Mononuclear cell (primary cell): ENCODE measurements at regions not wholly inside any gene's neighbourhood (a gene's known extent, or its start where the extent isn't known, plus 50 kb on each side); places are given as distances from the start of the nearest gene placed in this dataset.

ENCODE experiments used
- H3K27me3 ChIP-seq: 2 replicates; pipeline ENCODE4 v1.6.0; 2011; ENCODE audit warnings: low read length, control low read depth; ENCODE audit not compliant: insufficient read depth
- H3K4me1 ChIP-seq: 2 replicates; pipeline ENCODE4 v1.5.1; 2011; ENCODE audit warnings: mild to moderate bottlenecking, low read length, control low read depth; ENCODE audit not compliant: insufficient read depth
- H3K4me3 ChIP-seq: 2 replicates; pipeline ENCODE4 v1.5.1; 2011; ENCODE audit warnings: mild to moderate bottlenecking, low read length, moderate library complexity
- H3K9me3 ChIP-seq: 2 replicates; pipeline ENCODE4 v1.5.1; 2011; ENCODE audit warnings: low read depth, mild to moderate bottlenecking, control low read depth, low read length

GRCh38 chr4:57658188-57658587 is 548.0 kb upstream of the IGFBP7 start:
- H3K9me3 ChIP-seq: no peaks in the 10 kb centered on the region
- no peak overlapping the region for H3K4me3 ChIP-seq
- no peaks in the 10 kb centered on the region for H3K27me3 ChIP-seq
- H3K4me1 ChIP-seq: no peaks in the 10 kb centered on the region

GRCh38 chr4:57655342-57655741 is 545.2 kb upstream of the IGFBP7 start:
- Histone ChIP-seq H3K27me3 (no peaks in the 10 kb centered on the region), H3K4me1 (no peaks in the 10 kb centered on the region), H3K9me3 (no peaks in the 10 kb centered on the region), H3K4me3 (no peak overlapping the region)

- H3K4me1 ChIP-seq: no peaks in the 10 kb centered on the region
- H3K4me3 ChIP-seq: no peak overlapping the region
- H3K27me3 ChIP-seq: no peaks in the 10 kb centered on the region
- H3K9me3 ChIP-seq: no peaks in the 10 kb centered on the region
Observed at GRCh38 chr4:57652779-57653178, 542.6 kb upstream of the IGFBP7 start.

GRCh38 chr4:57640391-57641100 is 530.4 kb upstream of the IGFBP7 start:
- no peak overlapping the region for H3K4me3 ChIP-seq
- no peaks in the 10 kb centered on the region for H3K4me1 ChIP-seq
- H3K27me3 ChIP-seq: no peaks in the 10 kb centered on the region
- no peaks in the 10 kb centered on the region for H3K9me3 ChIP-seq

- Histone ChIP-seq H3K4me1 (no peaks in the 10 kb centered on the region), H3K27me3 (no peaks in the 10 kb centered on the region)
Observed at GRCh38 chr4:57639561-57640382, 529.6 kb upstream of the IGFBP7 start.

GRCh38 chr4:57635910-57636309 is 525.7 kb upstream of the IGFBP7 start:
- no peaks in the 10 kb centered on the region for H3K27me3 ChIP-seq
- no peaks in the 10 kb centered on the region for H3K9me3 ChIP-seq
- H3K4me1 ChIP-seq: no peaks in the 10 kb centered on the region
- no peak overlapping the region for H3K4me3 ChIP-seq

More at GRCh38 chr4:57639561-57640382, 529.6 kb upstream of the IGFBP7 start:
- Histone ChIP-seq H3K9me3 (no peaks in the 10 kb centered on the region), H3K4me3 (no peak overlapping the region)

- H3K4me1 ChIP-seq: no peaks in the 10 kb centered on the region
- H3K9me3 ChIP-seq: no peaks in the 10 kb centered on the region
- no peaks in the 10 kb centered on the region for H3K27me3 ChIP-seq
- H3K4me3 ChIP-seq: no peak overlapping the region
Observed at GRCh38 chr4:57633212-57633859, 523.2 kb upstream of the IGFBP7 start.

GRCh38 chr4:57632564-57632963 is 522.4 kb upstream of the IGFBP7 start:
- no peak overlapping the region for H3K4me3 ChIP-seq
- H3K4me1 ChIP-seq: no peaks in the 10 kb centered on the region
- no peaks in the 10 kb centered on the region for H3K27me3 ChIP-seq
- H3K9me3 ChIP-seq: no peaks in the 10 kb centered on the region

- Histone ChIP-seq H3K4me1 (no peaks in the 10 kb centered on the region), H3K4me3 (no peak overlapping the region), H3K9me3 (no peaks in the 10 kb centered on the region), H3K27me3 (no peaks in the 10 kb centered on the region)
Observed at GRCh38 chr4:57631147-57631546, 521.0 kb upstream of the IGFBP7 start.

GRCh38 chr4:57628004-57628403 is 517.8 kb upstream of the IGFBP7 start:
- Histone ChIP-seq H3K9me3 (no peaks in the 10 kb centered on the region), H3K4me1 (no peaks in the 10 kb centered on the region), H3K27me3 (no peaks in the 10 kb centered on the region), H3K4me3 (no peak overlapping the region)

- H3K4me3 ChIP-seq: no peak overlapping the region
- no peaks in the 10 kb centered on the region for H3K9me3 ChIP-seq
- H3K27me3 ChIP-seq: no peaks in the 10 kb centered on the region
- H3K4me1 ChIP-seq: no peaks in the 10 kb centered on the region
Observed at GRCh38 chr4:57614257-57614932, 504.2 kb upstream of the IGFBP7 start.

- no peaks in the 10 kb centered on the region for H3K9me3 ChIP-seq
- no peak overlapping the region for H3K4me3 ChIP-seq
- no peaks in the 10 kb centered on the region for H3K4me1 ChIP-seq
Observed at GRCh38 chr4:57612279-57612678, 502.1 kb upstream of the IGFBP7 start.

GRCh38 chr4:57607566-57608180 is 497.5 kb upstream of the IGFBP7 start:
- no peaks in the 10 kb centered on the region for H3K9me3 ChIP-seq
- H3K27me3 ChIP-seq: no peaks in the 10 kb centered on the region
- no peaks in the 10 kb centered on the region for H3K4me1 ChIP-seq
- H3K4me3 ChIP-seq: no peak overlapping the region

More at GRCh38 chr4:57612279-57612678, 502.1 kb upstream of the IGFBP7 start:
- H3K27me3 ChIP-seq: no peaks in the 10 kb centered on the region

- Histone ChIP-seq H3K27me3 (no peaks in the 10 kb centered on the region), H3K4me3 (no peak overlapping the region), H3K9me3 (no peaks in the 10 kb centered on the region), H3K4me1 (no peaks in the 10 kb centered on the region)
Observed at GRCh38 chr4:57605376-57605775, 495.2 kb upstream of the IGFBP7 start.
